CD14-positive monocyte (primary cell): ENCODE measurements at regions not wholly inside any gene's neighbourhood (a gene's known extent, or its start where the extent isn't known, plus 50 kb on each side); places are given as distances from the start of the nearest gene placed in this dataset.

Experiments
- DNase-seq, 3 donors: peaks; one replicate each; pipeline ENCODE4 v3.0.0-alpha.2; 2011 to 2022
- H2AFZ ChIP-seq: 2 replicates; pipeline ENCODE4 v1.6.0; 2012; ENCODE audit warnings: mild to moderate bottlenecking, low read depth, low read length, inconsistent platforms; ENCODE audit not compliant: insufficient read depth, poor library complexity, severe bottlenecking
- H3K27ac ChIP-seq, 2 donors: 1 replicate in 1 of 2; 2 replicates in 1 of 2; pipeline ENCODE4 v1.5.1; 2012 to 2013; ENCODE audit warnings: low read length in 2 of 2, control low read depth in 1 of 2, inconsistent platforms in 1 of 2, low read depth in 1 of 2, mild to moderate bottlenecking in 1 of 2
- H3K27me3 ChIP-seq, 2 donors: one replicate each; pipeline versions ENCODE4 v1.6.0 to v1.6.1; 2011 to 2013; ENCODE audit warnings: low read length in 2 of 2; ENCODE audit not compliant: control insufficient read depth in 2 of 2, insufficient read depth in 2 of 2
- H3K36me3 ChIP-seq, 2 donors: replicated peaks in 1 of 2; 1 replicate in 1 of 2; 2 replicates in 1 of 2; pipeline versions ENCODE4 v1.5.1 to v1.6.1; 2012 to 2013; ENCODE audit warnings: low read length in 2 of 2, control low read depth in 1 of 2, inconsistent platforms in 1 of 2, mild to moderate bottlenecking in 1 of 2; ENCODE audit not compliant: insufficient read depth in 2 of 2, control insufficient read depth in 1 of 2
- H3K4me1 ChIP-seq, 2 donors: 1 replicate in 1 of 2; 2 replicates in 1 of 2; pipeline versions ENCODE4 v1.5.1 to v1.6.1; 2012 to 2013; ENCODE audit warnings: low read length in 2 of 2, control low read depth in 1 of 2, inconsistent platforms in 1 of 2, mild to moderate bottlenecking in 1 of 2, moderate library complexity in 1 of 2; ENCODE audit not compliant: insufficient read depth in 2 of 2, control insufficient read depth in 1 of 2
- H3K4me2 ChIP-seq: replicated peaks from 2 replicates; pipeline ENCODE3; 2012; ENCODE audit warnings: low read length, moderate library complexity, mild to moderate bottlenecking; ENCODE audit not compliant: poor library complexity, severe bottlenecking; ENCODE audit errors: extremely low read depth
- H3K4me3 ChIP-seq, 3 experiments: fragments of 200-600 bp in 1 of 3; sonication (generic) in 1 of 3; replicated peaks in 1 of 3; 1 replicate in 2 of 3; 2 replicates in 1 of 3; pipeline ENCODE4 v1.5.1; 2011 to 2013; ENCODE audit warnings: low read length in 3 of 3, mild to moderate bottlenecking in 3 of 3, control low read depth in 2 of 3, low read depth in 2 of 3, inconsistent platforms in 1 of 3, moderate library complexity in 1 of 3
- H3K79me2 ChIP-seq: 2 replicates; pipeline ENCODE4 v1.6.0; 2012; ENCODE audit warnings: mild to moderate bottlenecking, control low read depth, inconsistent platforms, low read length, moderate library complexity; ENCODE audit not compliant: insufficient read depth
- H3K9ac ChIP-seq: 2 replicates; pipeline ENCODE4 v1.6.0; 2017; ENCODE audit warnings: low read length, mild to moderate bottlenecking; ENCODE audit not compliant: insufficient read depth, poor library complexity, severe bottlenecking
- H3K9me3 ChIP-seq, 2 donors: replicated peaks in 1 of 2; 1 replicate in 1 of 2; 2 replicates in 1 of 2; pipeline versions ENCODE4 v1.5.1 to v1.6.1; 2012 to 2013; ENCODE audit warnings: low read length in 2 of 2, control low read depth in 1 of 2; ENCODE audit not compliant: control insufficient read depth in 1 of 2, insufficient read depth in 1 of 2
- H4K20me1 ChIP-seq: 2 replicates; pipeline ENCODE4 v1.6.0; 2012; ENCODE audit warnings: mild to moderate bottlenecking, low read length, control low read depth, moderate library complexity; ENCODE audit not compliant: insufficient read depth
- H3K27ac Mint-ChIP-seq, 7 donors: one replicate each; pipeline ENCODE4 v1.8.0; 2020; ENCODE audit warnings: mild to moderate bottlenecking in 7 of 7, mixed read lengths in 7 of 7, moderate library complexity in 6 of 7, inconsistent platforms in 2 of 7
- H3K27me3 Mint-ChIP-seq, 3 donors: one replicate each; pipeline ENCODE4 v1.8.0; 2021 to 2022; ENCODE audit warnings: low read depth in 3 of 3, mild to moderate bottlenecking in 3 of 3, mixed read lengths in 3 of 3, moderate library complexity in 3 of 3, inconsistent platforms in 1 of 3
- H3K36me3 Mint-ChIP-seq, 2 donors: one replicate each; pipeline ENCODE4 v1.8.0; 2020; ENCODE audit warnings: mixed read lengths in 2 of 2, inconsistent platforms in 1 of 2, mild to moderate bottlenecking in 1 of 2
- H3K4me1 Mint-ChIP-seq: one replicate; pipeline ENCODE4 v1.8.0; 2020; ENCODE audit warnings: mild to moderate bottlenecking, mixed read lengths
- H3K4me3 Mint-ChIP-seq, 2 donors: one replicate each; pipeline ENCODE4 v1.8.0; 2020; ENCODE audit warnings: mild to moderate bottlenecking in 2 of 2, mixed read lengths in 2 of 2, moderate library complexity in 1 of 2
- H3K9me3 Mint-ChIP-seq, 7 donors: one replicate each; pipeline ENCODE4 v1.8.0; 2020 to 2022; ENCODE audit warnings: mixed read lengths in 7 of 7, mild to moderate bottlenecking in 6 of 7, moderate library complexity in 6 of 7, inconsistent platforms in 2 of 7
- WGBS: methylation state at CpG from one replicate; pipeline ENCODE4 v1.1.5; 2013; ENCODE audit warnings: missing lambda C conversion rate; ENCODE audit not compliant: insufficient coverage; 5-methylcytosine and 5-hydroxymethylcytosine counted together
- intact Hi-C, 2 donors: fragments of 100-400 bp; cut with micrococcal nuclease; formaldehyde crosslinking; loops; one replicate each; pipeline versions ENCODE4 v1.15.0 to v1.15.1; 2023
- TF ChIP-seq, protein P1 (sequence below): fragments of 200-600 bp; IDR thresholded peaks from one replicate; pipeline ENCODE4 v1.8.0; 2022; ENCODE audit warnings: antibody characterized with exemption, mild to moderate bottlenecking

DNA sequence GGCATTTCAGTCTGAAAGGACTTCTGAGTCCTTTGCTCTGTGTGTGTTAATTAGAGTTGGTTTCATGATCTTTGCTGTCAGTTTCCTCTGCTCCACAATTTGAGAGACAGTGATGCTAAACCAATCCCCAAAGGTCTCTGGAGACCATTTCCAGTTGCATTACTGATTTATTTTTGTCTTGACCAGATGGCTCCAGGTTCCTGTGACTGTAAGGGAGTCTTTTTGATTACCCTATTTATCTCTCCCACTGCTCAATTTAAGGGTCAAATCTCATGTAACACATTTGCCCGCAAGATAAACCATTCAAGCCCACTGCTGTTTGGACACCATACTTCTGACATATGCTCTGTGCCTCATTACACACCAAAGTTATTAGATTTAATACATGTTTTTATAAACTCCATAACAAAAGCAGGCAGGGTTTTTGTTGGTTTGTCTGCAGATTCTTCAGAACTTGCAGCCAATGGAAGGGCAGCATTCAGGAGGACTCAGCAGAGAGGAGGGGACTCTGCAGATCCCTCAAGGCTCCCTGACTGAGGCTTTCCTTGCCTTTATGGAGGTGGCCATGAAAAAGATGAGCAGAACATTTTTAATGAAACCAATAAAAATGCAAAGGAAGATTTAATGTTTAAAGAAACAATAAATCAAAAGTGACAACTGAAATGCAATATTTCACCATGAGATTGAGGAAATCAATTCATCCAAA, 889.3 kb upstream of the CELF4 start:
- TF ChIP-seq, protein P1, sequence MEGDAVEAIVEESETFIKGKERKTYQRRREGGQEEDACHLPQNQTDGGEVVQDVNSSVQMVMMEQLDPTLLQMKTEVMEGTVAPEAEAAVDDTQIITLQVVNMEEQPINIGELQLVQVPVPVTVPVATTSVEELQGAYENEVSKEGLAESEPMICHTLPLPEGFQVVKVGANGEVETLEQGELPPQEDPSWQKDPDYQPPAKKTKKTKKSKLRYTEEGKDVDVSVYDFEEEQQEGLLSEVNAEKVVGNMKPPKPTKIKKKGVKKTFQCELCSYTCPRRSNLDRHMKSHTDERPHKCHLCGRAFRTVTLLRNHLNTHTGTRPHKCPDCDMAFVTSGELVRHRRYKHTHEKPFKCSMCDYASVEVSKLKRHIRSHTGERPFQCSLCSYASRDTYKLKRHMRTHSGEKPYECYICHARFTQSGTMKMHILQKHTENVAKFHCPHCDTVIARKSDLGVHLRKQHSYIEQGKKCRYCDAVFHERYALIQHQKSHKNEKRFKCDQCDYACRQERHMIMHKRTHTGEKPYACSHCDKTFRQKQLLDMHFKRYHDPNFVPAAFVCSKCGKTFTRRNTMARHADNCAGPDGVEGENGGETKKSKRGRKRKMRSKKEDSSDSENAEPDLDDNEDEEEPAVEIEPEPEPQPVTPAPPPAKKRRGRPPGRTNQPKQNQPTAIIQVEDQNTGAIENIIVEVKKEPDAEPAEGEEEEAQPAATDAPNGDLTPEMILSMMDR: no peak
- no CpG with 5 or more reads among the region's 1 CpG for WGBS
- Mint-ChIP-seq H3K9me3 (peaks cover 0 to 6% (median 2%) of the 10 kb centered on the region in 7 donors), H3K4me1 (no peaks in the 10 kb centered on the region), H3K4me3 (no peak overlapping the region), H3K27ac (no peak overlapping the region), H3K36me3 (no peaks in the 10 kb centered on the region), H3K27me3 (peaks cover 0 to 1% (median 0%) of the 10 kb centered on the region in 3 donors)
- Histone ChIP-seq H4K20me1 (no peaks in the 10 kb centered on the region), H3K9me3 (no peaks in the 10 kb centered on the region), H3K9ac (no peak overlapping the region), H3K36me3 (no peaks in the 10 kb centered on the region), H3K4me1 (no peaks in the 10 kb centered on the region), H3K4me2 (no peak overlapping the region), H3K27me3 (no peaks in the 10 kb centered on the region), H3K79me2 (no peaks in the 10 kb centered on the region), H3K27ac (no peak overlapping the region), H3K4me3 (no peak overlapping the region), H2AFZ (no peak overlapping the region)
- no peak for DNase-seq
- intact Hi-C loops: no loop called here

DNA sequence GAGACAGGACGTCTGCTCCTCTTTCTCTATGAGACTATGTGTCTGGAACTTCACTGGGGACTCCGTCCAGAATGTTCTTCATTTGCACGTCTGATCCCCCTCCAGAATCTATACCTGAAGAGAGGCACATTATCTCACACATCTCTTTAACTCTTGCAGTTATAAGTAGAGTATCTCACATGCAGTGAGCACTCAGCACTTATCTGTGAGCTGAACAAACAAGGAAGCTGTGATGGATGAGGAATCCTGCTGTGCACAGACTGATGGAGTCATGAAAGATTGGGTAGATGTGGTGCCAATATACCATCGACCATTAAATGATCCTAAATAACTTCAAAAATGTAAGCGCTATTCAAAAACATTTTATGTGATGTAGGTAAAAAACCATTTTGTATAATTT, 888.3 kb upstream of the CELF4 start:
- no peaks in the 10 kb centered on the region for H3K4me1 ChIP-seq
- intact Hi-C loops: no loop called here
- no peak for DNase-seq
- no peak overlapping the region for H3K27ac Mint-ChIP-seq
- no peak overlapping the region for H3K4me3 ChIP-seq
- H3K4me1 Mint-ChIP-seq: no peaks in the 10 kb centered on the region
- H3K9me3 ChIP-seq: no peaks in the 10 kb centered on the region
- peaks cover 0 to 1% (median 0%) of the 10 kb centered on the region in 3 donors for H3K27me3 Mint-ChIP-seq
- peaks cover 0 to 6% (median 2%) of the 10 kb centered on the region in 7 donors for H3K9me3 Mint-ChIP-seq
- no peak overlapping the region for H3K9ac ChIP-seq
- no peak overlapping the region for H3K4me3 Mint-ChIP-seq
- no peaks in the 10 kb centered on the region for H3K36me3 ChIP-seq
- no peak overlapping the region for H3K4me2 ChIP-seq
- no peaks in the 10 kb centered on the region for H3K36me3 Mint-ChIP-seq
- H3K79me2 ChIP-seq: no peaks in the 10 kb centered on the region
- no peak overlapping the region for H2AFZ ChIP-seq
- TF ChIP-seq, protein P1: no peak
- 100% methylated on average over 2 of the region's 5 CpGs for WGBS
- no peaks in the 10 kb centered on the region for H3K27me3 ChIP-seq
- H4K20me1 ChIP-seq: no peaks in the 10 kb centered on the region
- H3K27ac ChIP-seq: no peak overlapping the region
